SU-DHL-6 (cell line): ENCODE measurements at regions not wholly inside any gene's neighbourhood (a gene's known extent, or its start where the extent isn't known, plus 50 kb on each side); places are given as distances from the start of the nearest gene placed in this dataset.

Source experiments
- H2AFZ ChIP-seq: fragments of 200-600 bp; sonication (generic); 2 replicates; pipeline ENCODE4 v1.6.1; 2014; ENCODE audit warnings: low read depth, mild to moderate bottlenecking, moderate library complexity, mixed read lengths, antibody characterized with exemption, low read length; ENCODE audit not compliant: severe bottlenecking
- H3F3A ChIP-seq: fragments of 200-600 bp; shearing (Covaris generic); 2 replicates; pipeline ENCODE4 v1.6.0; 2016; ENCODE audit warnings: antibody characterized with exemption, mild to moderate bottlenecking; ENCODE audit not compliant: insufficient read depth
- H3K27ac ChIP-seq: fragments of 200-600 bp; sonication (generic); 2 replicates; pipeline ENCODE4 v1.5.1; 2016; ENCODE audit warnings: low read depth, mild to moderate bottlenecking, low read length, moderate library complexity, mixed read lengths
- H3K27me3 ChIP-seq: fragments of 200-600 bp; sonication (generic), shearing (Covaris generic); 2 replicates; pipeline ENCODE4 v1.6.0; 2014; ENCODE audit warnings: mild to moderate bottlenecking, low read length
- H3K36me3 ChIP-seq: fragments of 200-600 bp; sonication (generic); 2 replicates; pipeline ENCODE4 v1.6.1; 2014; ENCODE audit warnings: mild to moderate bottlenecking, low read length, mixed read lengths
- H3K4me2 ChIP-seq: fragments of 300-600, 200-600 bp; shearing (Covaris generic), sonication (generic); 2 replicates; pipeline ENCODE4 v1.6.0; 2014; ENCODE audit warnings: low read length, low read depth, mild to moderate bottlenecking; ENCODE audit not compliant: poor library complexity, severe bottlenecking
- H3K4me3 ChIP-seq: fragments of 200-600 bp; sonication (generic); 2 replicates; pipeline ENCODE4 v1.5.1; 2014; ENCODE audit warnings: antibody characterized with exemption, low read length, mild to moderate bottlenecking, mixed read lengths; ENCODE audit not compliant: insufficient read depth, poor library complexity, severe bottlenecking
- H3K79me2 ChIP-seq: fragments of 200-600 bp; sonication (generic); 2 replicates; pipeline ENCODE4 v1.6.1; 2014; ENCODE audit warnings: mild to moderate bottlenecking, low read length, moderate library complexity; ENCODE audit not compliant: insufficient read depth
- H3K9ac ChIP-seq: fragments of 200-600 bp; sonication (generic); 2 replicates; pipeline ENCODE4 v1.7.0; 2014; ENCODE audit warnings: mild to moderate bottlenecking, low read length
- H3K9me2 ChIP-seq: fragments of 200-600 bp; sonication (generic); replicated peaks from 2 replicates; pipeline ENCODE4 v1.6.1; 2014; ENCODE audit warnings: low read length; ENCODE audit not compliant: insufficient read depth
- H3K9me3 ChIP-seq: fragments of 200-600 bp; sonication (generic); 2 replicates; pipeline ENCODE4 v1.6.1; 2014; ENCODE audit warnings: low read length, mixed read lengths; ENCODE audit not compliant: insufficient read depth
- H4K20me1 ChIP-seq: fragments of 200-600 bp; sonication (generic); 2 replicates; pipeline ENCODE4 v1.6.1; 2014; ENCODE audit warnings: low read depth, mild to moderate bottlenecking, antibody characterized with exemption, low read length, moderate library complexity, mixed read lengths
- CTCF ChIP-seq: fragments of 200-600 bp; sonication (generic); IDR thresholded peaks from one replicate; pipeline ENCODE4 v1.5.1; 2017; ENCODE audit warnings: antibody characterized with exemption, mild to moderate bottlenecking, low read length, moderate library complexity; ENCODE audit not compliant: insufficient read depth, poor library complexity, severe bottlenecking
- EZH2phosphoT487 ChIP-seq: fragments of 200-600 bp; sonication (generic), shearing (Covaris generic); conservative IDR thresholded peaks from 2 replicates; pipeline ENCODE4 v1.6.1; 2018; ENCODE audit warnings: mild to moderate bottlenecking, antibody characterized with exemption, low read length, moderate library complexity, mixed read lengths

- Histone ChIP-seq H3K4me2 (no peak overlapping the region), H4K20me1 (no peaks in the 10 kb centered on the region), H3K9me3 (peaks cover 26% of the 10 kb centered on the region; the same call in 1 of the 2 replicates), H3K79me2 (no peaks in the 10 kb centered on the region), H2AFZ (no peak overlapping the region), H3K27me3 (no peaks in the 10 kb centered on the region), H3K4me3 (no peak overlapping the region), H3K27ac (no peak overlapping the region), H3K36me3 (no peaks in the 10 kb centered on the region), H3K9me2 (no peaks in the 10 kb centered on the region), H3K9ac (no peak overlapping the region), H3F3A (no peaks in the 10 kb centered on the region)
- TF ChIP-seq EZH2phosphoT487, result no peak
These were observed 139.8 kb upstream of the BACH2 start for GRCh38 chr6:90436403-90436802.

GRCh38 chr6:90435207-90435899 is 138.7 kb upstream of the BACH2 start:
- H2AFZ ChIP-seq, result no peak overlapping the region
- no peaks in the 10 kb centered on the region for H3K36me3 ChIP-seq
- no peak overlapping the region for H3K4me3 ChIP-seq
- H3K9me2 ChIP-seq, result no peaks in the 10 kb centered on the region
- H4K20me1 ChIP-seq, result no peaks in the 10 kb centered on the region
- H3K79me2 ChIP-seq, result no peaks in the 10 kb centered on the region
- TF ChIP-seq EZH2phosphoT487 (no peak), CTCF (no peak)
- H3K9ac ChIP-seq, result no peak overlapping the region
- no peaks in the 10 kb centered on the region for H3F3A ChIP-seq
- H3K9me3 ChIP-seq, result peaks cover 26% of the 10 kb centered on the region; the same call in 1 of the 2 replicates
- no peak overlapping the region for H3K27ac ChIP-seq
- no peaks in the 10 kb centered on the region for H3K27me3 ChIP-seq
- no peak overlapping the region for H3K4me2 ChIP-seq

- TF ChIP-seq EZH2phosphoT487 (no peak), CTCF (no peak)
- H3K4me2 ChIP-seq, result no peak overlapping the region
- H3K27ac ChIP-seq, result no peak overlapping the region
- H4K20me1 ChIP-seq, result no peaks in the 10 kb centered on the region
- H3K4me3 ChIP-seq, result no peak overlapping the region
- no peak overlapping the region for H2AFZ ChIP-seq
- H3F3A ChIP-seq, result no peaks in the 10 kb centered on the region
- no peaks in the 10 kb centered on the region for H3K79me2 ChIP-seq
- H3K9me2 ChIP-seq, result no peaks in the 10 kb centered on the region
- H3K9me3 ChIP-seq, result peaks cover 26% of the 10 kb centered on the region; the same call in 1 of the 2 replicates
- no peaks in the 10 kb centered on the region for H3K27me3 ChIP-seq
- H3K9ac ChIP-seq, result no peak overlapping the region
- H3K36me3 ChIP-seq, result no peaks in the 10 kb centered on the region
These were observed 137.5 kb upstream of the BACH2 start for GRCh38 chr6:90434094-90434493.

- Histone ChIP-seq H3K9ac (no peak overlapping the region), H3K36me3 (no peaks in the 10 kb centered on the region), H3K4me2 (no peak overlapping the region), H3K27me3 (no peaks in the 10 kb centered on the region), H2AFZ (no peak overlapping the region), H3K9me3 (peaks cover 26% of the 10 kb centered on the region; the same call in 1 of the 2 replicates), H3K9me2 (no peaks in the 10 kb centered on the region), H3K4me3 (no peak overlapping the region), H3K27ac (no peak overlapping the region), H3F3A (no peaks in the 10 kb centered on the region), H3K79me2 (no peaks in the 10 kb centered on the region), H4K20me1 (no peaks in the 10 kb centered on the region)
- TF ChIP-seq CTCF (no peak), EZH2phosphoT487 (no peak)
These were observed 136.3 kb upstream of the BACH2 start for GRCh38 chr6:90432937-90433336.
